ENCODE measurements at regions not wholly inside any gene's neighbourhood (a gene's known extent, or its start where the extent isn't known, plus 50 kb on each side); places are given as distances from the start of the nearest gene placed in this dataset.
A peak's percentile ranks its signal among the peaks of the same experiment; 100 is the strongest.

DNA sequence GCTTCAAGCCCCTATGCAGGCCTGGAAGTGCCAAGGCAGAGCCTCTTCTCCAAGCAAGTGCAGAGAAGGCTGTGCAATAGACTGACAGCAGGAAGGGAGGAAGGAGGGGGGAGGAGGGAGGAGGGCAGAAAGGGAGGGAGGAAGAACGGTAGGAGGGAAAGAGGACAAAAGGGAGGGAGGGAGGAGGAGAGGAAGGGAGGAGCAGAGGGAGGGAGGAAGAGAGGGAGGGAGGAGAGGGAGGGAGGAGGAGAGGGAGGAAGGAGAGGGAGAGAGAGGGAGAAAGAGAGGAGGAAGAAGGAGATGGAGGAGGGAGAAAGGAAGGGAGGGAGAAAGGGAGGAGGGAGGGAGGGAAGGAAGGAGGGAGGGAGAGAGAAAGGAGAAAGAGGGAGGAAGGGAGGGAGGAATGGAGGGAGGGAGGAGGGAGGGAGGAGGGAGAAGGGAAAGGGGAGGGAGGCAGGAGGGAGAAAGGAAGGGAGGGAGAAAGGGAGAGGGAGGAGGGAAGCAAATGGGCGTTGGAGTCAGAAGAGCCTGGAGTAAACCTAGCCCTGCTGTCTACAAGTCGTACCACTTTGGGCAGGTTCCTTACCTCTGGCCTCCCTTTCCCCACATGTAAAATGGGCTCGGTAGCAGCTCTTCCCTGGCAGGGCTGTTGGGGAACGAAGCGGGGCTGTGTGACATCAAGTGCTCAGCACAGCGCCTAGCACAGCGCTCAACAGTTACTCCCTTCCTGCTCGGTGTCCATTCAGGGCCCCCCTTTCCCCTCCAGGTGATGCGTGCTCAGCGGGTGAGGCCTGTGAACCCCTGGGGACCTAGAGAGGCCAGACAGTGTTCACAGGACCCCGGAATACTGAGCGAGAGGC is 244.6 kb downstream of the NPHP4 start:
- no peak for DNase-seq
- H3K4me1 Mint-ChIP-seq: no peaks in the 10 kb centered on the region
- no peak overlapping the region for H3K4me3 Mint-ChIP-seq
- peaks cover 15% of the 10 kb centered on the region for H3K27me3 Mint-ChIP-seq
- H3K9me3 Mint-ChIP-seq: no peaks in the 10 kb centered on the region
- H3K27ac Mint-ChIP-seq: no peak overlapping the region
- no peaks in the 10 kb centered on the region for H3K36me3 Mint-ChIP-seq

GRCh38 chr1:5746611-5747425 is 245.4 kb downstream of the NPHP4 start:
- no peak overlapping the region for H3K4me3 Mint-ChIP-seq

DNA sequence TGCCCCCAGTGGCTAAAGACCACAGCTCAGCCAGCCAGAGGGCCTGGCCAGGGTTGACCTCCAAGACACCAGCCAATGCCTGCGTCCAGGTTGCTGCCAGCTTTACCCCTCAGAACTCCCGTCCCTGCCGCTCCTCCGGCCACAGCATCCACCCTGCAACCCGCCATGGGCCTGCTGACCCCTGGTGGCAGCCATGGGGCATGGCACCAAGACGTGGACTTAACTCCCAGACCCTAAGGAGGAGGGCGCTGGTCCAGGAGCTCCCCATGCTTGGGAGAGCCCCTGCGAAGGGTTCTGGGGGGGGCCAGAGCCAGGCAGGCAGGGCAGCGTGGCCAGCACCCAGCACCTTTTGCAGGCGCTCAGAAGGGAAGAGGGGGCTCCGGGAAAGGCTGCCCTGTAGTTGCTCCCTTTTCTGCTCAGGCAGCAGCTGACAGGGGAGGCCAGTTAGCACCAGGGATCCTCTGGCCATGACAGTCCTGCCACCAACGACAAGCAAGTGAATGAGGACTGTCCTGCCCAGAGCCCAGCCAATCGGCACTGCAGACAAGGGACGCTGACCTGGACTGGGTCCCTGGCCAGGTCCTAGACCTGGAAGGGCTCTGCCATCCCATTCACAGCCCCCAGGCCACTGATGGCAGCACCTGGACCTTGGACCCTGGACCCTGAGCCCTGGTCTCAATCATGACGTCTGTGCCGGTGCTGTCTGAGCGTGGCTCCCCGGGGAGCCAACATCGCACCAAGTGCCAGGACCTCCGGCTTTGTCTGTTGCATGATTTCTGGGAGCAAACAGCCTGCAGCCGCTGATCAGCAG is 246.2 kb downstream of the NPHP4 start:
- DNase-seq: peak; percentile 61
- H3K27ac Mint-ChIP-seq: no peak overlapping the region
- no peaks in the 10 kb centered on the region for H3K9me3 Mint-ChIP-seq
- no peaks in the 10 kb centered on the region for H3K36me3 Mint-ChIP-seq
- H3K27me3 Mint-ChIP-seq: peaks cover 20% of the 10 kb centered on the region
- H3K4me1 Mint-ChIP-seq: no peaks in the 10 kb centered on the region
- no peak overlapping the region for H3K4me3 Mint-ChIP-seq

More at GRCh38 chr1:5746611-5747425, 245.4 kb downstream of the NPHP4 start:
- Mint-ChIP-seq H3K36me3 (no peaks in the 10 kb centered on the region), H3K27me3 (peaks cover 20% of the 10 kb centered on the region), H3K9me3 (no peaks in the 10 kb centered on the region), H3K27ac (no peak overlapping the region), H3K4me1 (no peaks in the 10 kb centered on the region)
- no peak for DNase-seq

DNA sequence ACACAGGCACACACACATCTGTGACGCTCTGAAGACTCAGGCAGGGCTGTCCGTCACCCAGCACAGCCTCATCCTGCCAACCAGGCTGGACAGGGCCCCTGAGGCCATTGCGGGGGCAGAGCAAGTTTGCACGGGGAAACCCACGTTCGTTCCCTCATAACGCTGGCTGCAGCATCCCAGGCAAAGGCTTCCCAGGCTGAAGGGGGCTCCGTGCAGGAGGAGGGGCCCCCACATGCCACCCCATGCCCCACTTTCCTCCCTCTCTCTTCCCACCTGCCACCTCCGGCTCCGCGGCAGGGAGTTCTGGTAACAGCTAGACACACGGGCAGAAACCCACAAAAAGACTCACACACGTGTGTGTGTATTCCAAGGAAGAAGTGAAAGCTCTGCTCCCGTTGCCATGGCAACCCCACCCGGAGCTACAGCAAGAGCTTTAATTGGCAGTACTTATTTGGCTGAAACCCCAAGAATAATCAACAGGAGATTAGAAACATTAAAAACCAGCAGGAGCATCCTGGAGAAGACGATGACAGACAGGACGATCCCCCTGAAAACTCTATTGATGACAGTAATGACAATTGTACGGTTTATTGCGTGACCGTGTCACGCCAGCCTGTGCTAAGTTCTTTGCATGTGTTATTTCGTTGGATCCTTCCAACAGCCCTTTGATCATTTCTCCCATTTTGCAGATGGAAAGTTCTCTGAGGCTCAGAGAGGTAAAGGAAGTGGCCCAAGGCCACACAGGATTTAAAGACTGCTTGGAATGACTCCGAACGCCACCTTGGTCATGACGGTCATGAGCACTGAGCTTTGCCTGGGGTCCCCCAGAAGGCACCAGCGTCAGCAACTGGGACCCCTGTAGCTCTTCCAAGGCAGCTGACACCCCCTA is 247.1 kb downstream of the NPHP4 start:
- H3K4me3 Mint-ChIP-seq: no peak overlapping the region

DNA sequence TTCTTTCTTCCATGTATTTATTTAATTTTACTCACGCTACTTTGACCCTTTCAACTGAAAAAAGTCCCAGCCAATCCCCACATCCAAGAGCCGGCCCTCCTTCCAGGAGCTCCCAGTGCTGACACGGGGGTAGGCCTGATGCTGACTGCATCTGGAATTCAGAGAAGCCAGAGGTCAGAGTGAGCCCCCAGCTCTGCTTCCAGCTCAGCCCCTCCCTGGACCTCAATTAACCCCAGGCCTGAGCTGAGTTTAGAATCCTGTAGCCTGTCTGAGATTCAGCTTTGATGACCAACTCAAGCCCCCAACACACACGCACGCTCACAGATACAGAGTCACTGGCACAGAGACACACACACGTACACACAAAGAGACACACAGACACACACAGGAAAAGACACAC is 247.9 kb downstream of the NPHP4 start:
- Mint-ChIP-seq H3K4me1 (no peaks in the 10 kb centered on the region), H3K27me3 (peaks cover 17% of the 10 kb centered on the region), H3K9me3 (no peaks in the 10 kb centered on the region), H3K27ac (no peak overlapping the region), H3K4me3 (no peak overlapping the region), H3K36me3 (no peaks in the 10 kb centered on the region)
- DNase-seq: no peak

More for the DNA sequence above, 247.1 kb downstream of the NPHP4 start:
- Mint-ChIP-seq H3K27me3 (peaks cover 17% of the 10 kb centered on the region), H3K36me3 (no peaks in the 10 kb centered on the region), H3K4me1 (no peaks in the 10 kb centered on the region), H3K9me3 (no peaks in the 10 kb centered on the region), H3K27ac (no peak overlapping the region)
- no peak for DNase-seq

GRCh38 chr1:5743435-5744095 is 248.7 kb downstream of the NPHP4 start:
- Mint-ChIP-seq H3K27me3 (peaks cover 17% of the 10 kb centered on the region), H3K27ac (no peak overlapping the region), H3K4me3 (no peak overlapping the region), H3K36me3 (no peaks in the 10 kb centered on the region), H3K4me1 (no peaks in the 10 kb centered on the region), H3K9me3 (no peaks in the 10 kb centered on the region)
- no peak for DNase-seq

DNA sequence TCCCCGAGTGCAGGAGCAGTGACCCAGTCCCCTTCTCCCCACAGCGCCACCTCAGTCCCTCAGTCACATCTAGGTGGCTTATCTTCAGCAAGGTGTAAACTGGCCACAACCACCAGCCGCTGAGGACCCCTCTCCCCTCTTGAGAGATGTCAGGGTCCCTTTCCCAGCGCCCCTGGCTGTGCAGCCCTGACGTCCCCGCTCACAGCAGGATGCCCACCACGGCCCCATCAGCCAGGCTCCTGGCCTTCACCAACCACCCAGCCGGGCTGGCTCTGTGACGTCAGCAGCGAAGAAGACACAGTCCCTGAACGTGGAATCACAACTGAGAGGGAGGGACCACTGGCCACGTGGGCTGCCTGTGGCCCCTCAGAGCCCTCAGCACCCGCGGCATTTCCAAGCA is 249.4 kb downstream of the NPHP4 start:
- Mint-ChIP-seq H3K27ac (no peak overlapping the region), H3K4me1 (no peaks in the 10 kb centered on the region), H3K27me3 (peaks cover 17% of the 10 kb centered on the region), H3K9me3 (no peaks in the 10 kb centered on the region), H3K36me3 (no peaks in the 10 kb centered on the region), H3K4me3 (no peak overlapping the region)
- DNase-seq: no peak

DNA sequence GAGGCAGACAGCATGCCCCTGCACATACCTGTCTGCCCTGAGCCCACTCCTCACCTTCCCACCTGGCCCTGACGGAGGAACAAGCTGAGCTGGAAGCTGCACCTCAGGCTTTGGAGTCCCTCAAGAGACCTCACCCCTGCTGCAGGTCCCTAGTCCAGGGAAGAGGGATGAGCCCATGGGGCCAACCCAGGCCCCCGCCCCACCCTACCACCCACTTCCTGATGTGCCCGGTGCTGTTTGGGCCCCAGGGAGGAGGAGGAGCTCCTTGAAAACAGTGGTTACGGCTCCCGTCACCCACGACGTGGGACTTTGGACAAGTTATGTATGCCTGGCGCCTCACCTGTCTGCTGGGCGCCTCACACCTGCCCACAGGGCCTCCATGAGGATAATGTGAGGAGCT is 250.2 kb downstream of the NPHP4 start:
- no peak for DNase-seq
- peaks cover 17% of the 10 kb centered on the region for H3K27me3 Mint-ChIP-seq
- no peak overlapping the region for H3K27ac Mint-ChIP-seq
- no peaks in the 10 kb centered on the region for H3K9me3 Mint-ChIP-seq
- no peaks in the 10 kb centered on the region for H3K36me3 Mint-ChIP-seq
- H3K4me3 Mint-ChIP-seq: no peak overlapping the region
- no peaks in the 10 kb centered on the region for H3K4me1 Mint-ChIP-seq

DNA sequence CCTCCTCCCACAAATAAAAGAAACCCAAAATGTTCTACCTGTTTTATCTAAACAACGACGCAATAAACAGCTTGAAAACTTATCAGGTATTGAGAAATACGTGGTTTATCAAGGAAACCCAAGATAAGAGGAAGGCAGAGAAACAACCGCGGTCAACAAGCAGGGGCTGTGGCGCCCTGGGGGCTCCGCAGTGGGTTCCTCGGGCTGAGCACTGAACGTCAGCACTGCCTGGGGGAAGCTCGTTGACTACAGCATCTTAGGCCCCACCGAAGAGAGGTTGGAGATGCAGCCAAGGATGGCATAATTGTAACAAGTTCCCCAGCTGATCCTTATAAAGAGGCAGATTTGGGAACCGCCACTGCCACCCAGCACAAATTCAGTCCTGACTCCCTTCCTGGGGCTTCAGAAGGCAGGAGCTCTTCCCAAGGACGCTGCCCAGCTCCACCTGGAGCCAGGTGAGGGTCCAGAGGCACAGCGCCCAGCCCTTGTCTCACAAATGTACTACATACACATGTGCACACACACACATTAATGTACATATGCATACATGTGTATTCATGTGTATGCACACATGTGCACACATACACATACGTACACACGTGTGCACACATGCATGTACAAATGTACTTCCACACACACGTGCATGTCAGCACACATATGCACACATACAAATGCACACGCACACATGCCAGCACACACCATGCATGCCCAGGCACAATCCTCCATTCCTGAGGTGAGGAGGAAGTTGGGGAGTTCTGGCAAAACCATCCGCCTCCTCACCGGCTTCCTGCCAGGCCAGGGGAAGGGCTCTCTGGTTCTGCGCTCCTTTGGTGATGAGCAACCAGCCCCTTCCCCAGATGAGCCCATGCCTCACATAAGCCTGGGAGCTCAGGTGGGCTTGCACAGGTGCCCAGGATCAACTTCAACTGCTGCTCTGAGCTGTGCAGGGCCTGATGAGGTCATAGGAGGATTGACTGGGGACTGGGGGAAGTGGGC is 251.1 kb downstream of the NPHP4 start:
- no peak for DNase-seq
- peaks cover 17% of the 10 kb centered on the region for H3K27me3 Mint-ChIP-seq
- no peaks in the 10 kb centered on the region for H3K9me3 Mint-ChIP-seq
- H3K4me1 Mint-ChIP-seq: no peaks in the 10 kb centered on the region
- no peak overlapping the region for H3K4me3 Mint-ChIP-seq
- no peaks in the 10 kb centered on the region for H3K36me3 Mint-ChIP-seq
- H3K27ac Mint-ChIP-seq: no peak overlapping the region

- Mint-ChIP-seq H3K27me3 (peaks cover 13% of the 10 kb centered on the region), H3K9me3 (no peaks in the 10 kb centered on the region), H3K4me3 (no peak overlapping the region), H3K36me3 (no peaks in the 10 kb centered on the region), H3K4me1 (no peaks in the 10 kb centered on the region), H3K27ac (no peak overlapping the region)
- no peak for DNase-seq
These were observed 251.8 kb downstream of the NPHP4 start for GRCh38 chr1:5740450-5740849.

DNA sequence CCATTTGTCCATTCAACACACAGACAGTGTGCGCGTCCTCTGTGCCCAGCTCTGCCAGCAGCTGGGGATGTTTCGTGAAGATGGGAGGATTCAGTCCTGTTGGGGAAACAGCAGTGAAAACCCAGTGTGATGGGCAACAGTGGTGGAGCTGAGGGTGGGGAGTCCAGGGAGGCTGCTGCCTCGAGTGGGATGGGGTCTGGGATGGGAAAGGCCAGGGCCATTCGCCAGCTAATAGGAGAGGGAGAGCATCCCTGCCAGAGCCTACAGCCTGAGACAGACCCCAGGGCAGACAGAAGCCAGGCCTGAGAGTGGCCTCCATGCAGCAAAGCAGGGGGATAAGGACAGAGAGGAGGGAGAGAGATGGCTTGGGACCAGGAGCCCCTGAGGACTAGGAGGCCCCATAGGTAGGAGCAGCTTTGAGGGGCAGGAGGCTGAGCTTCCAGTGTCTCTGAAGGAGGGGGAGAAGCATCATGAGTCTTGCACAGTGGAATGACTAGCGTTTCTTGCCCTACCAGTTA is 252.6 kb downstream of the NPHP4 start:
- Mint-ChIP-seq H3K4me1 (no peaks in the 10 kb centered on the region), H3K36me3 (no peaks in the 10 kb centered on the region), H3K27me3 (peaks cover 8% of the 10 kb centered on the region), H3K4me3 (no peak overlapping the region), H3K27ac (no peak overlapping the region), H3K9me3 (no peaks in the 10 kb centered on the region)
- DNase-seq: no peak

GRCh38 chr1:5738911-5739462 is 253.2 kb downstream of the NPHP4 start:
- Mint-ChIP-seq H3K9me3 (no peaks in the 10 kb centered on the region), H3K27me3 (peaks cover 8% of the 10 kb centered on the region), H3K36me3 (no peaks in the 10 kb centered on the region), H3K4me1 (no peaks in the 10 kb centered on the region), H3K27ac (no peak overlapping the region), H3K4me3 (no peak overlapping the region)
- no peak for DNase-seq
